HUES64 (cell line): ENCODE measurements at regions not wholly inside any gene's neighbourhood (a gene's known extent, or its start where the extent isn't known, plus 50 kb on each side); places are given as distances from the start of the nearest gene placed in this dataset.
A peak's percentile ranks its signal among the peaks of the same experiment; 100 is the strongest.
"Not testable (repeated sequence)": the region's sequence is repeated elsewhere in the genome, so short reads cannot be mapped to it uniquely, and the experiment has no call there.

ENCODE experiments used
- H3K27ac ChIP-seq: 2 replicates; pipeline ENCODE4 v1.7.0; 2013; ENCODE audit warnings: low read depth, low read length, inconsistent platforms
- H3K27me3 ChIP-seq: 2 replicates; pipeline ENCODE4 v1.6.1; 2013; ENCODE audit warnings: mild to moderate bottlenecking, low read length; ENCODE audit not compliant: insufficient read depth
- H3K36me3 ChIP-seq: 2 replicates; pipeline ENCODE4 v1.6.1; 2013; ENCODE audit warnings: mild to moderate bottlenecking, low read length; ENCODE audit not compliant: insufficient read depth
- H3K4me1 ChIP-seq: 2 replicates; pipeline ENCODE4 v1.6.1; 2013; ENCODE audit warnings: mild to moderate bottlenecking, low read length, moderate library complexity; ENCODE audit not compliant: insufficient read depth
- H3K4me3 ChIP-seq: 2 replicates; pipeline ENCODE4 v1.5.1; 2013; ENCODE audit warnings: mild to moderate bottlenecking, low read length, moderate library complexity
- H3K9ac ChIP-seq: 2 replicates; pipeline ENCODE4 v1.6.1; 2013; ENCODE audit warnings: mild to moderate bottlenecking, low read depth, low read length
- H3K9me3 ChIP-seq: 2 replicates; pipeline ENCODE4 v1.6.1; 2013; ENCODE audit warnings: low read depth, low read length; ENCODE audit not compliant: insufficient read depth
- WGBS: fragments of 150-250, 120-280 bp; methylation state at CpG from one replicate; pipeline ENCODE4 v1.1.7; 2013; ENCODE audit warnings: missing lambda C conversion rate; 5-methylcytosine and 5-hydroxymethylcytosine counted together

GRCh38 chr11:46207270-46207669, 70.2 kb upstream of the CREB3L1 start:
- H3K36me3 ChIP-seq: no peaks in the 10 kb centered on the region
- 87% methylated on average over 4 of the region's 4 CpGs for WGBS
- H3K9me3 ChIP-seq: no peaks in the 10 kb centered on the region
- no peak overlapping the region for H3K27ac ChIP-seq
- no peak overlapping the region for H3K4me3 ChIP-seq
- no peaks in the 10 kb centered on the region for H3K27me3 ChIP-seq
- H3K9ac ChIP-seq: no peak overlapping the region
- peaks cover 13% of the 10 kb centered on the region for H3K4me1 ChIP-seq

GRCh38 chr11:46204415-46204814, 73.0 kb upstream of the CREB3L1 start:
- not testable (repeated sequence) for H3K4me1 ChIP-seq, H3K9ac ChIP-seq, H3K9me3 ChIP-seq, H3K4me3 ChIP-seq, H3K27me3 ChIP-seq, H3K27ac ChIP-seq, H3K36me3 ChIP-seq
- 95% methylated on average over 6 of the region's 7 CpGs for WGBS

- WGBS: 88% methylated on average over 7 of the region's 7 CpGs
- peaks cover 9% of the 10 kb centered on the region for H3K4me1 ChIP-seq
- no peak overlapping the region for H3K27ac ChIP-seq
- H3K4me3 ChIP-seq: no peak overlapping the region
- no peak overlapping the region for H3K9ac ChIP-seq
- H3K9me3 ChIP-seq: no peaks in the 10 kb centered on the region
- H3K27me3 ChIP-seq: no peaks in the 10 kb centered on the region
- no peaks in the 10 kb centered on the region for H3K36me3 ChIP-seq
Observed at GRCh38 chr11:46203746-46204145, 73.7 kb upstream of the CREB3L1 start.

GRCh38 chr11:46202696-46203391, 74.6 kb upstream of the CREB3L1 start:
- Histone ChIP-seq H3K9me3 (no peaks in the 10 kb centered on the region), H3K9ac (peak overlapping the region; percentile 58; the same call in 1 of the 2 replicates), H3K27me3 (no peaks in the 10 kb centered on the region), H3K36me3 (no peaks in the 10 kb centered on the region), H3K27ac (peak overlapping the region; percentile 88), H3K4me3 (no peak overlapping the region), H3K4me1 (peaks cover 9% of the 10 kb centered on the region)
- WGBS: 75% methylated on average over 10 of the region's 10 CpGs

GRCh38 chr11:46202149-46202548, 75.3 kb upstream of the CREB3L1 start:
- Histone ChIP-seq H3K27me3 (no peaks in the 10 kb centered on the region), H3K27ac (peak overlapping the region; percentile 88), H3K36me3 (no peaks in the 10 kb centered on the region), H3K4me3 (no peak overlapping the region), H3K9ac (peak overlapping the region; percentile 58; the same call in 1 of the 2 replicates), H3K9me3 (no peaks in the 10 kb centered on the region), H3K4me1 (peaks cover 9% of the 10 kb centered on the region)
- 48% methylated on average over 7 of the region's 7 CpGs for WGBS

- H3K36me3 ChIP-seq: no peaks in the 10 kb centered on the region
- H3K27me3 ChIP-seq: no peaks in the 10 kb centered on the region
- H3K9me3 ChIP-seq: no peaks in the 10 kb centered on the region
- WGBS: 90% methylated on average over 10 of the region's 10 CpGs
- H3K4me1 ChIP-seq: peaks cover 9% of the 10 kb centered on the region
- H3K27ac ChIP-seq: no peak overlapping the region
- no peak overlapping the region for H3K4me3 ChIP-seq
- no peak overlapping the region for H3K9ac ChIP-seq
Observed at GRCh38 chr11:46200537-46201281, 76.8 kb upstream of the CREB3L1 start.

- no peaks in the 10 kb centered on the region for H3K27me3 ChIP-seq
- no peaks in the 10 kb centered on the region for H3K36me3 ChIP-seq
- H3K4me3 ChIP-seq: no peak overlapping the region
- peaks cover 9% of the 10 kb centered on the region for H3K4me1 ChIP-seq
- no peaks in the 10 kb centered on the region for H3K9me3 ChIP-seq
- no peak overlapping the region for H3K27ac ChIP-seq
- 92% methylated on average over 7 of the region's 8 CpGs for WGBS
- no peak overlapping the region for H3K9ac ChIP-seq
Observed at GRCh38 chr11:46198245-46199240, 77.3 kb upstream of the PHF21A start.

GRCh38 chr11:46197421-46197820, 76.2 kb upstream of the PHF21A start:
- Histone ChIP-seq H3K27me3 (no peaks in the 10 kb centered on the region), H3K9me3 (no peaks in the 10 kb centered on the region), H3K27ac (no peak overlapping the region), H3K4me3 (no peak overlapping the region), H3K9ac (no peak overlapping the region), H3K36me3 (no peaks in the 10 kb centered on the region), H3K4me1 (peaks cover 1% of the 10 kb centered on the region)
- 87% methylated on average over 3 of the region's 3 CpGs for WGBS

GRCh38 chr11:46188017-46188416, 66.8 kb upstream of the PHF21A start:
- H3K9ac ChIP-seq: no peak overlapping the region
- no peaks in the 10 kb centered on the region for H3K36me3 ChIP-seq
- H3K9me3 ChIP-seq: 0 out of 2 replicates have a peak, but pooled peaks cover 2% of the 10 kb centered on the region
- no peak overlapping the region for H3K4me3 ChIP-seq
- no peak overlapping the region for H3K27ac ChIP-seq
- H3K4me1 ChIP-seq: no peaks in the 10 kb centered on the region
- no peaks in the 10 kb centered on the region for H3K27me3 ChIP-seq

- Histone ChIP-seq H3K9ac (no peak overlapping the region), H3K27me3 (no peaks in the 10 kb centered on the region), H3K27ac (no peak overlapping the region), H3K4me1 (no peaks in the 10 kb centered on the region), H3K4me3 (no peak overlapping the region), H3K9me3 (no peaks in the 10 kb centered on the region), H3K36me3 (no peaks in the 10 kb centered on the region)
- 96% methylated on average over 3 of the region's 4 CpGs for WGBS
Observed at GRCh38 chr11:46183819-46184218, 62.6 kb upstream of the PHF21A start.
